ENCODE measurements at regions not wholly inside any gene's neighbourhood (a gene's known extent, or its start where the extent isn't known, plus 50 kb on each side); places are given as distances from the start of the nearest gene placed in this dataset.

- ChIA-PET RAD21 (ENCODE audit: unreplicated experiment) (interaction anchor here (0.5 kb wide), 1 partner anchor 52 kb away, joined by 4 read pairs; no protein-coding TSS in a partner anchor), POLR2A (no interaction called here), CTCF (no interaction called here), SMC1A (ENCODE audit: uncharacterized antibody, unreplicated experiment) (interaction anchor here (0.8 to 1.4 kb wide), 2 partner anchors 33 to 46 kb away, joined by 3 to 6 read pairs; no protein-coding TSS in a partner anchor)
- intact Hi-C loops (cut with micrococcal nuclease; ENCODE audit: unreplicated experiment), result loop anchor here (10.0 kb wide), 1 partner anchor 64 kb away; no protein-coding TSS in a partner anchor
- no peaks in the 10 kb centered on the region for H3K4me1 ChIP-seq (ENCODE audit: control insufficient read depth, insufficient read depth, low read length)
- H3K4me3 ChIP-seq, result no peak overlapping the region
- H3K79me2 ChIP-seq (ENCODE audit: control insufficient read depth, insufficient read depth, low read length), result no peaks in the 10 kb centered on the region
- FAIRE-seq (no peak), DNase-seq (ENCODE audit: low read depth, low spot score) (no peak), ATAC-seq (no peak)
- TF ChIP-seq NFYB (IDR thresholded peaks at IDR 0.05; ENCODE audit: insufficient read depth, low read depth, low read length) (no peak), SUPT20H (IDR thresholded peaks at IDR 0.05; ENCODE audit: borderline replicate concordance, control insufficient read depth, low read depth, low read length) (no peak), SMAD5 (IDR thresholded peaks at IDR 0.05; ENCODE audit: low read depth) (no peak)
- TF ChIP-seq, protein P1, sequence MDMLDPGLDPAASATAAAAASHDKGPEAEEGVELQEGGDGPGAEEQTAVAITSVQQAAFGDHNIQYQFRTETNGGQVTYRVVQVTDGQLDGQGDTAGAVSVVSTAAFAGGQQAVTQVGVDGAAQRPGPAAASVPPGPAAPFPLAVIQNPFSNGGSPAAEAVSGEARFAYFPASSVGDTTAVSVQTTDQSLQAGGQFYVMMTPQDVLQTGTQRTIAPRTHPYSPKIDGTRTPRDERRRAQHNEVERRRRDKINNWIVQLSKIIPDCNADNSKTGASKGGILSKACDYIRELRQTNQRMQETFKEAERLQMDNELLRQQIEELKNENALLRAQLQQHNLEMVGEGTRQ (IDR thresholded peaks at IDR 0.05; ENCODE audit: borderline replicate concordance, low read depth, low read length), result no peak
- in situ Hi-C loops (cut with MboI), result no loop called here
- no peaks in the 10 kb centered on the region for H3K27me3 ChIP-seq (replicated peaks in 1 of 2; ENCODE audit: control insufficient read depth in 2 of 2, insufficient read depth in 2 of 2, low read length in 1 of 2)
- no peaks in the 10 kb centered on the region for H4K20me1 ChIP-seq (ENCODE audit: control insufficient read depth, insufficient read depth)
- H3K4me2 ChIP-seq (ENCODE audit: control insufficient read depth, insufficient read depth), result no peak overlapping the region
- H3K9ac ChIP-seq (ENCODE audit: control insufficient read depth, insufficient read depth, low read length), result no peak overlapping the region
- WGBS (ENCODE audit: insufficient coverage, insufficient replicate concordance, low lambda C conversion rate, missing lambda C conversion rate), result 31% methylated on average over 2 of the region's 2 CpGs
- no peaks in the 10 kb centered on the region for H3K36me3 ChIP-seq (ENCODE audit: control insufficient read depth in 2 of 2, insufficient read depth in 2 of 2, low read length in 1 of 2)
- no peak overlapping the region for H3K27ac ChIP-seq (ENCODE audit: control insufficient read depth, insufficient read depth)
- H2AFZ ChIP-seq (ENCODE audit: control insufficient read depth, low read depth, low read length), result no peak overlapping the region
- no TSS peak for BruUV-seq (replicated peaks)
- no peaks in the 10 kb centered on the region for H3K9me3 ChIP-seq (replicated peaks; ENCODE audit: control insufficient read depth, insufficient read depth, low read length)
Measured at GRCh38 chr5:92409134-92409533, 1026.0 kb upstream of the ARRDC3 start.

- ChIA-PET POLR2A (no interaction called here), CTCF (no interaction called here), SMC1A (ENCODE audit: uncharacterized antibody, unreplicated experiment) (interaction anchor here (1.9 kb wide), 1 partner anchor 52 kb away, joined by 8 read pairs; no protein-coding TSS in a partner anchor), RAD21 (ENCODE audit: unreplicated experiment) (interaction anchor here (0.9 kb wide), 1 partner anchor 36 kb away, joined by 3 read pairs; no protein-coding TSS in a partner anchor)
- no peaks in the 10 kb centered on the region for H3K27me3 ChIP-seq (replicated peaks in 1 of 2; ENCODE audit: control insufficient read depth in 2 of 2, insufficient read depth in 2 of 2, low read length in 1 of 2)
- in situ Hi-C loops (cut with MboI), result no loop called here
- H3K9me3 ChIP-seq (replicated peaks; ENCODE audit: control insufficient read depth, insufficient read depth, low read length), result no peaks in the 10 kb centered on the region
- no peak for TF ChIP-seq NFYB (IDR thresholded peaks at IDR 0.05; ENCODE audit: insufficient read depth, low read depth, low read length)
- H2AFZ ChIP-seq (ENCODE audit: control insufficient read depth, low read depth, low read length), result no peak overlapping the region
- no TSS peak for BruUV-seq (replicated peaks)
- no peaks in the 10 kb centered on the region for H4K20me1 ChIP-seq (ENCODE audit: control insufficient read depth, insufficient read depth)
- no peak for FAIRE-seq
- H3K4me1 ChIP-seq (ENCODE audit: control insufficient read depth, insufficient read depth, low read length), result no peaks in the 10 kb centered on the region
- intact Hi-C loops (cut with micrococcal nuclease; ENCODE audit: unreplicated experiment), result loop anchor here (10.0 kb wide), 1 partner anchor 58 kb away; no protein-coding TSS in a partner anchor
- ATAC-seq, result no peak
- H3K27ac ChIP-seq (ENCODE audit: control insufficient read depth, insufficient read depth), result no peak overlapping the region
- no peak overlapping the region for H3K4me2 ChIP-seq (ENCODE audit: control insufficient read depth, insufficient read depth)
- H3K9ac ChIP-seq (ENCODE audit: control insufficient read depth, insufficient read depth, low read length), result no peak overlapping the region
- no peak overlapping the region for H3K4me3 ChIP-seq
- H3K79me2 ChIP-seq (ENCODE audit: control insufficient read depth, insufficient read depth, low read length), result no peaks in the 10 kb centered on the region
- no peaks in the 10 kb centered on the region for H3K36me3 ChIP-seq (ENCODE audit: control insufficient read depth in 2 of 2, insufficient read depth in 2 of 2, low read length in 1 of 2)
- WGBS (ENCODE audit: insufficient coverage, insufficient replicate concordance, low lambda C conversion rate, missing lambda C conversion rate), result 59% methylated on average over 7 of the region's 7 CpGs
- DNase-seq (ENCODE audit: low read depth, low spot score), result no peak
Measured at GRCh38 chr5:92402956-92403702, 1020.0 kb upstream of the ARRDC3 start.

All from GM12878 (cell line).